Tibial artery (tissue), 4 donors: ENCODE measurements at regions not wholly inside any gene's neighbourhood (a gene's known extent, or its start where the extent isn't known, plus 50 kb on each side); places are given as distances from the start of the nearest gene placed in this dataset.

ENCODE experiments used
- DNase-seq, 2 donors: peaks; one replicate each; pipeline ENCODE4 v3.0.0-alpha.2; 2019
- H3K27ac ChIP-seq, 2 donors: fragments of 200-600 bp; sonication (generic) in 1 of 2; 1 replicate in 1 of 2; 2 replicates in 1 of 2; pipeline ENCODE4 v1.5.1; 2018 to 2019; ENCODE audit warnings: mild to moderate bottlenecking in 1 of 2
- H3K27me3 ChIP-seq, 2 donors: fragments of 200-600 bp; sonication (generic) in 1 of 2; one replicate each; pipeline versions ENCODE4 v1.5.1 to v1.6.0; 2016 to 2019
- H3K36me3 ChIP-seq, 3 donors: fragments of 200-600 bp; sonication (generic) in 2 of 3; one replicate each; pipeline ENCODE4 v1.5.1; 2016 to 2019; ENCODE audit warnings: mild to moderate bottlenecking in 2 of 3
- H3K4me1 ChIP-seq, 4 donors: fragments of 200-600 bp; sonication (generic) in 2 of 4; 1 replicate in 3 of 4; 2 replicates in 1 of 4; pipeline ENCODE4 v1.5.1; 2016 to 2019
- H3K4me3 ChIP-seq, 2 donors: fragments of 200-600 bp; sonication (generic) in 1 of 2; 1 replicate in 1 of 2; 2 replicates in 1 of 2; pipeline ENCODE4 v1.5.1; 2018 to 2019; ENCODE audit warnings: mild to moderate bottlenecking in 2 of 2
- H3K9me3 ChIP-seq, 3 donors: fragments of 200-600 bp; sonication (generic) in 1 of 3; one replicate each; pipeline ENCODE4 v1.5.1; 2016 to 2019
- intact Hi-C: fragments of 100-400 bp; cut with DNase I; formaldehyde crosslinking; loops from one replicate; pipeline ENCODE4 v1.15.0; 2023; ENCODE audit warnings: low total_unique reads
- TF ChIP-seq, protein P1 (sequence below), 2 experiments: fragments of 200-600 bp in 1 of 2; fragments of 450-650 bp in 1 of 2; IDR thresholded peaks; one replicate each; pipeline ENCODE4 v1.5.1; 2017 to 2019; ENCODE audit warnings: antibody characterized with exemption in 2 of 2, mild to moderate bottlenecking in 1 of 2, moderate library complexity in 1 of 2

DNA sequence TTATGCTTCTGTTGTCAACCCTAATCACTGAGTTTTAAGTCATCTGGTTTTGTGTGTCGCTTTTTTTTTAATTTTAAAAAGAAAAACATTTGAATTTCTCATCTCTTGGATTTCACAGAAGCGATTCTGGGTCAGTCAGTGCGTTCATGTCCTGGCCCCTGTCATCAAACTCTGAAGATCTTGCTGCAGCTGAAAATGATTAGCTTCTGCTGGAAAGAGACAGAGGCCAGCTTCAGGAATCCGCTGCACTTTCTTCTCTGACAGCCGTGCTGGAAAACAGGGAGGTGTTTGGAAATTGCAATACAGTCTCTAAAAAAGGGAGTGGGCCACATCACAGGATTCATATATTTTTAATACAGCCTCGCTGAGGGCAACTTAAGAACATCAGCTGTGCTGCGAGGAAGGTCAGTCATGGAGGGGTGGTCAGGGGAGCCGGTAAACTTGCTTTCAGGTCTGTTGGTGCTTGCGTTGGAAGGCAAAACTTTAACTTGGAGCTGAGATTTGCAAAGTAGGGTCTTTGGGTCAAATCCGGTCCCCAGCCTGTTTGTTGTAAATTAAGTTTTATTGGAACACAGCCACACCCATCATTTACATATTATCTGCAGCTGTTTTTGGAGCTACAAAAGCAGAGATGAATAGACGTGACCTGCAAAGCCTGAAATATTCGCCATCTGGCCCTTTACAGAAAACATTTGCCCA, 190.8 kb downstream of the AACS start:
- TF ChIP-seq, protein P1, sequence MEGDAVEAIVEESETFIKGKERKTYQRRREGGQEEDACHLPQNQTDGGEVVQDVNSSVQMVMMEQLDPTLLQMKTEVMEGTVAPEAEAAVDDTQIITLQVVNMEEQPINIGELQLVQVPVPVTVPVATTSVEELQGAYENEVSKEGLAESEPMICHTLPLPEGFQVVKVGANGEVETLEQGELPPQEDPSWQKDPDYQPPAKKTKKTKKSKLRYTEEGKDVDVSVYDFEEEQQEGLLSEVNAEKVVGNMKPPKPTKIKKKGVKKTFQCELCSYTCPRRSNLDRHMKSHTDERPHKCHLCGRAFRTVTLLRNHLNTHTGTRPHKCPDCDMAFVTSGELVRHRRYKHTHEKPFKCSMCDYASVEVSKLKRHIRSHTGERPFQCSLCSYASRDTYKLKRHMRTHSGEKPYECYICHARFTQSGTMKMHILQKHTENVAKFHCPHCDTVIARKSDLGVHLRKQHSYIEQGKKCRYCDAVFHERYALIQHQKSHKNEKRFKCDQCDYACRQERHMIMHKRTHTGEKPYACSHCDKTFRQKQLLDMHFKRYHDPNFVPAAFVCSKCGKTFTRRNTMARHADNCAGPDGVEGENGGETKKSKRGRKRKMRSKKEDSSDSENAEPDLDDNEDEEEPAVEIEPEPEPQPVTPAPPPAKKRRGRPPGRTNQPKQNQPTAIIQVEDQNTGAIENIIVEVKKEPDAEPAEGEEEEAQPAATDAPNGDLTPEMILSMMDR (IDR thresholded peaks at IDR 0.05): no peak
- intact Hi-C loops: no loop called here
- no peak overlapping the region for H3K4me3 ChIP-seq

GRCh38 chr12:125256634-125256936, 191.3 kb downstream of the AACS start:
- intact Hi-C loops: no loop called here
- H3K36me3 ChIP-seq: no peaks in the 10 kb centered on the region
- H3K27ac ChIP-seq: no peak overlapping the region
- TF ChIP-seq, protein P1 (IDR thresholded peaks at IDR 0.05): no peak
- DNase-seq: no peak
- H3K27me3 ChIP-seq: no peaks in the 10 kb centered on the region
- no peak overlapping the region for H3K4me3 ChIP-seq
- H3K4me1 ChIP-seq: no peaks in the 10 kb centered on the region
- no peaks in the 10 kb centered on the region for H3K9me3 ChIP-seq

More for the DNA sequence above, 190.8 kb downstream of the AACS start:
- Histone ChIP-seq H3K27me3 (no peaks in the 10 kb centered on the region), H3K27ac (no peak overlapping the region), H3K9me3 (no peaks in the 10 kb centered on the region), H3K36me3 (no peaks in the 10 kb centered on the region), H3K4me1 (no peaks in the 10 kb centered on the region)
- no peak for DNase-seq

DNA sequence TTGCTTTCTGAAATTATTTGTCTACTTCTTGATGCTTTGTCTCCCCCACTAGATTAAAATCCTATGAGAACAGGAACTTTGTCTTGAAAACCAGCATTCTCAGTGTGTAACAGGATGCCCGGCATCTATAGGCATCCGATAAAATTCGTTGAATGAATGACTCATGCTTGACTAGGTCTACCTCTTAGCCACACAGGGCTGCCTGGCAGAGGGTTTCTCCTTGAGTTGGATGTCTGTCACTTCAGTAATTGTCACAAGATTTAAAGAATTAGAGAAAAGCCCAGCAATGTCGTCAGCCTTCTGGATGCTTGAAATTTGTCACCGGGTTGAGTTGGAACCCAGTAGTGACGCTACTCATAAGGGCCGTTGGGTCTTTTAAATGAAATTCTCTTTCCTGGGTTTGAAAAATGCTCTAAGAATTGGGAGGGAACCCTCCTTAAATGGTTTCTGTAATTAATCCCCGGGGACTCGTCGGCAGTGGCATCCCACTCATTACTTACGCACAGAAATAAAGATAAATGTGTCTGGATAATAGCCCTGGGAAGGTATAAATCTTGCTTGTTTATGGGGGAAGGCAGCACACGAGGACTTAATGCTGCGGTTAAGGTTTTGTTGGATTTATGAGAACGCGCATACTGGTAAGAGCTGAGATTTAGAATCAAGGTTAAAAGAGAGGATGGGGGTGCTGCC, 194.1 kb downstream of the AACS start:
- Histone ChIP-seq H3K4me3 (no peak overlapping the region), H3K27me3 (no peaks in the 10 kb centered on the region), H3K9me3 (peaks cover 0 to 3% (median 1%) of the 10 kb centered on the region in 3 donors), H3K27ac (no peak overlapping the region), H3K36me3 (no peaks in the 10 kb centered on the region), H3K4me1 (no peaks in the 10 kb centered on the region)
- no peak for DNase-seq
- TF ChIP-seq, protein P1 (IDR thresholded peaks at IDR 0.05): no peak
- intact Hi-C loops: no loop called here

DNA sequence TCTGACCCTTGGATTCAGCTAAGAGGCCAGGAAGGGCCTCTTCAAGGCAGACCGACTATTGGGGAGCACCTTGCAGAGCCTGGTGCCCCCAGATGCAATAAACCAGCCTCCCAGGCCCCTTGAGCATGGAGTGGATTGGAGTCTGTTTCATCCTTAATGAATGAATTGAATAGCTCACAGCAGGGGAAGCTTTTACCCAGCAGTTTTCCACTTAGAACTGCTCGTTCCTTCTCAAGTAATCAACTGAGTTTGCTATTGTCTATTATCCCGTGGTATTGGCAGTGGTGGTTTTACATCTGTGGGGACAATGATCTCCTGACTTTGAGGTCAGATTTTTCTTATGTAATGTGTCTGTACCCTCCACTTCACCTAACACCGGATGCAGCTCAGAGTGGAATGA, 197.6 kb downstream of the AACS start:
- H3K4me1 ChIP-seq: no peaks in the 10 kb centered on the region
- H3K27me3 ChIP-seq: no peaks in the 10 kb centered on the region
- TF ChIP-seq, protein P1 (IDR thresholded peaks at IDR 0.05): no peak
- H3K9me3 ChIP-seq: peaks cover 0 to 4% (median 3%) of the 10 kb centered on the region in 3 donors
- DNase-seq: no peak
- intact Hi-C loops: no loop called here
- H3K27ac ChIP-seq: no peak overlapping the region
- no peak overlapping the region for H3K4me3 ChIP-seq
- H3K36me3 ChIP-seq: no peaks in the 10 kb centered on the region

DNA sequence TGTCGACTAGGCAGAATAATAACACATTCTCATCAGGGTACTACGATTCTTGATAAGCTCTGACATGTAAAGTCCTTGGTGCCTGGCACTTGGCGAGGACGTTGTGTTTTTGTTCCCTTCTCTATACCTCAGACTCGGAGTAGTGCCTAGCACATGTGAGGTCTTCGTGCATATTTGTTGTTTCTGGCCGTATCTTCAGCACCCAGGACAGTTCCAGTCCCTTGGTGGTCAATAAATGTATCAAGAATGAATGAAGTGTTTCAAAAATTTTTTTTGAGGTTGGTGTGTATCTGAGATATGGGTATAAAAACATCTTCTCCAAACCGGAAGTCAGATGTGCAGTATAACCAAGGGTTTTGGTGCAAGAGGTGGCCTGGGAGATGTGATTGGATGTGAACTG, 198.2 kb downstream of the AACS start:
- TF ChIP-seq, protein P1 (IDR thresholded peaks at IDR 0.05): no peak
- Histone ChIP-seq H3K27me3 (no peaks in the 10 kb centered on the region), H3K9me3 (peaks cover 0 to 4% (median 3%) of the 10 kb centered on the region in 3 donors), H3K4me3 (no peak overlapping the region), H3K36me3 (no peaks in the 10 kb centered on the region), H3K27ac (no peak overlapping the region), H3K4me1 (no peaks in the 10 kb centered on the region)
- DNase-seq: no peak
- intact Hi-C loops: no loop called here
